A172 (cell line): ENCODE measurements at regions not wholly inside any gene's neighbourhood (a gene's known extent, or its start where the extent isn't known, plus 50 kb on each side); places are given as distances from the start of the nearest gene placed in this dataset.
"Not testable (repeated sequence)": the region's sequence is repeated elsewhere in the genome, so short reads cannot be mapped to it uniquely, and the experiment has no call there.

Source experiments
- DNase-seq: peaks from one replicate; pipeline ENCODE4 v3.0.0-alpha.2; 2015; ENCODE audit warnings: low spot score

GRCh38 chr7:79552463-79552862 is 99.0 kb upstream of the MAGI2 start:
- no peak for DNase-seq

- DNase-seq: no peak
Measured at GRCh38 chr7:79548727-79549126, 95.3 kb upstream of the MAGI2 start.

- no peak for DNase-seq
Measured at GRCh38 chr7:79547132-79547531, 93.7 kb upstream of the MAGI2 start.

- DNase-seq: no peak
Measured at GRCh38 chr7:79540592-79540991, 87.1 kb upstream of the MAGI2 start.

DNA sequence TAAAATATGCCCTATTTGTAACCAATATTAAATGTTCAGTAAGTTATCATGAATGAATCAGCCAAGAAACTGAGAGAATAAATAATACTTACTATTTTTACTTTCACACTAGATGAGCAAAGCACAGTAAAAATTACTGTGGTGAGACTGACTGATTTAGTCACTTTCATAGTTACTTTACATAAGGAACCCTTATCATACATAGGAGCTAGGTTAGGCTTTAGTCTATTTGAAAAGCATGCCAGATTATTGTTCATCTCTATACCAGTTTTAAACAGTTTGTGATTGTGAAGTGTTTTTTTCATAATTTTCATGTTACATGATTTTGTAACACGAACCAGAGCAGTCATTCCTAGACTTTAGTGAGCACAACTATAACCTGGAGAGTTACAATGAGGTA is 80.7 kb upstream of the MAGI2 start:
- DNase-seq: no peak

GRCh38 chr7:79531905-79532664 is 78.6 kb upstream of the MAGI2 start:
- no peak for DNase-seq

DNA sequence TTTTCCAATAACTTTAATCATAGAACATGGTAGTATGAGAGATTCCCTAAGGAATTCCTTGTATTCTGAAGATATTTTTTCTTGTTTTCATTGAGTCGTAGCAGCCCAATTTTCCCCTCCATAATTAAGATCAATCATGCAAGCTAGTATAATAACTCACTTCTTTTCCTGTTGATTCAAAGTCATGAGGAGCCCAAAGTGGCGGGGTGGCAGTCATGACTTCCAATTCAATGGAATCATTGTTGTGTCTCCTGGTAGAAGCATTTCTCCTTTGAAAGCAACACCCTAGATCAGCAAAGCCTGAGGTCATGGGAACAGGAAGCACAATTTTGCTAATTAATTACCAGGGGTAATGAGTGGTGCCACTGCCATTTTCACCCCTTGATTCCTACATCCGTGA is 77.6 kb upstream of the MAGI2 start:
- DNase-seq: no peak

DNA sequence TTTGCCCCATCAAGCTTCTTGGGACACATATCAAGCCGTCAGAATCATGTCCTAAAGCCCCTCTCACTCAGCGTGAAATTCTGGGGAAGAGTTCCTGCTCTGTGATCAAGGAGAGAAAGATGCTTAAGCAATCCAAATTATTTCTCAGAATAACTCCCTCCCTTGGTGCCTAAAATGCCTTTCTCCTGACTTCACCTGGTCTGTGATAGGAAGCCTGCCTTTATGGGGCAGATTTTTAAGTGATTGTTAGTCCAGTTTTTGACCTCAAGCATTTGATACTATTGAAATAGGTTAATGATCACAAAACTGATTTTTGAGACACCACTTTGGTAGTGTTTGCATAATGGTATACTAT is 76.4 kb upstream of the MAGI2 start:
- DNase-seq: no peak

- DNase-seq: no peak
Measured at GRCh38 chr7:79529214-79529880, 75.9 kb upstream of the MAGI2 start.

- DNase-seq: no peak
Measured at GRCh38 chr7:79528421-79528820, 75.0 kb upstream of the MAGI2 start.

- DNase-seq: no peak
Measured at GRCh38 chr7:79524048-79524447, 70.6 kb upstream of the MAGI2 start.

- DNase-seq: no peak
Measured at GRCh38 chr7:79523436-79523835, 70.0 kb upstream of the MAGI2 start.

GRCh38 chr7:79520543-79520942 is 67.1 kb upstream of the MAGI2 start:
- DNase-seq: no peak

DNA sequence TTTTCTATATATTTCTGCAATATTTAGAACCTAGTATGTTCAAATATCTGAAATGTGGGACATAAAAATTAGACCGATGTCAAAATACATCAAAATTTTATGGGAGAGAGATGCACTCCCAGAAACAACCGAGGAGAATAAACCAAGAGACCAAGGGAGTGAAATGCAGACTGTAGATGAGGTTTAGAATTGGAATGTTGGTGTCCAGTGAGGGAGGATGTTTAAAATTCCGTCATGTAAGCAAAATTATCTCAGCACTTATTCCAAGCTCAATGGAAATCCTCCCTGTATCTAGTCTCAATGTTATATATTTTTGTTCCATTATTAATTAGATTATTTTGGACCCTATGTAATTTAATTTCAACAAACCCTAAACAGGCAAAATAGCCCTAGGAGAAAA is 61.9 kb upstream of the MAGI2 start:
- no peak for DNase-seq

GRCh38 chr7:79513261-79513660 is 59.8 kb upstream of the MAGI2 start:
- DNase-seq: no peak

- DNase-seq: no peak
Measured at GRCh38 chr7:79512261-79512660, 58.8 kb upstream of the MAGI2 start.

- DNase-seq: not testable (repeated sequence)
Measured at GRCh38 chr7:79511056-79511455, 57.6 kb upstream of the MAGI2 start.

DNA sequence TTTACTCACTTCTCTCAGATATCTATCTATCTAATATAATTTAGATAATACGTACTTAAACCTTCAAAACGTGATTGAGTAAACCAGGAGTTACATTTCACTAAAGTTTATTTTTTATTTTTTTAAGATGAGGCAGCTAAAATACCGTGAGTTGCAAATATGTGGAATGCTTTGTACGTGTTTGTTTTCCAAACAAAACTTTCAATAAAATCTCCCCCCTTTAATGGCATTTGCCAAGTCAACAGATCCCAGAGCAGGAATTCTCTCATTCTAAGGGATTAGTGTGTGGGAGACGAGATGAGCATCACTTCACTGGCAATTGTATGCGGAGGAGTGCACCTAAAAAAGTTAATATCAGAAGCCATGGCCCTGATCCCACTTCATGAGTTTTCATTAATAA is 53.7 kb upstream of the MAGI2 start:
- no peak for DNase-seq

DNA sequence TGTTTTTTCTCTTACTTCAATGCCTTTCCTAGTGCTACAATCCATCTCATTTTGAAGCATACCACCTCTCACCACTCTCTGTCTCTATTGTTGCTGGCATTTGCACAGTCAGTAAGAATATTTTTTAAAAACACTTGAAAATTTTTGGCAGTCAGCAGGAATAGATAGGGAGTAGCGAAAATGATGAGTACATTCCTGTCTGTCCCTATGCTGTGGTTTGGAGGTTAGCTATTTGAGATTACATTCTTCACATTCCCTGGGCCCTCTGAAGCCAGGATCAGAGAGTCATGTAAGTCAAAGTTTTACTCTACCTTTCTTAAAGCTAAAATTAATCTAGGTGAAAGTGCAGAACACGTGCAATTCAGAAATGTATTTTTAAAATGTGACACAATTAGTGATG is 53.0 kb upstream of the MAGI2 start:
- DNase-seq: peak; percentile 72

DNA sequence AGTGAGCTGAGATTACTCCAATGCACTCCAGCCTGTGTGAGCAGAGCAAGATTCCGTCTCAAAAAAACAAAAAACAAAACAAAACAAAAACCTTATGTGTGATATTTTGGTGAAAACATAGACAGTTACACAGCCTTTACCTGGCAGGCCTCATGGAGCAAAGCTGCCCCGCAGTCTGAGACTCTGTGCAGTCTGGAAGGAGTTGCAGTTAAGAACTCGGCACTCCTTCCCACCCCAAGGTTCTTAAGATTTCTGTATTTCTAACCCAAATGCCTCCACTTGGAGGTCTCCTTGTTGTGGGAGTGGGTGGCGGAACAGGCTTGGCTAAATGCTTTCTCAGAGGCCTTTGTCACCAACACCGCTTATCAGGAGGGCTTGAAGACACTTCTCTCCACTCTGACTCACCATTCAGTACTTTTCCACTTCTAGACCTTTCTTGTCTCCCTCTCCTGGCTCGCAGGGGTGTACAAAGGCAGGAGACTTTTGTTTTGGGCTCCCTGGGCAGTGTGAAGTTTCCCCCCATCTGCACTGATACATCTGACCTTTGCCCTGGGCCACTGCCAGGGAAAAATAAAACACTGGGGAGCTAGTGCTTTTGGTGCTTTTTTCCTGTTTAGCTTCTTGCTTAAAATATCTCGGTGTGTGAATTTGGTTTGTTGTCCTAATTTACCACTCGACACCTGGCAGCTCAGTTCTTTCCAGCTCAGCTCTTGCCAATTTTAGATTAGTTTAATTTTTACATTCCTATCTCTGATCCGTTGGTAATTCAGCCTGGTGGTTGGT is 51.3 kb upstream of the MAGI2 start:
- peak; percentile 58 for DNase-seq
